22Rv1 (cell line): ENCODE measurements at regions not wholly inside any gene's neighbourhood (a gene's known extent, or its start where the extent isn't known, plus 50 kb on each side); places are given as distances from the start of the nearest gene placed in this dataset.

Source experiments
- H3K27ac ChIP-seq: fragments of 450-650 bp; 2 replicates; pipeline ENCODE4 v1.5.1; 2017
- ZFX ChIP-seq: fragments of 450-650 bp; IDR thresholded peaks from 2 replicates; pipeline ENCODE4 v1.6.1; 2017; ENCODE audit warnings: antibody characterized with exemption, borderline replicate concordance
- TF ChIP-seq, protein P1 (sequence below): fragments of 450-650 bp; IDR thresholded peaks from 2 replicates; pipeline ENCODE4 v1.5.1; 2017; ENCODE audit warnings: mild to moderate bottlenecking

DNA sequence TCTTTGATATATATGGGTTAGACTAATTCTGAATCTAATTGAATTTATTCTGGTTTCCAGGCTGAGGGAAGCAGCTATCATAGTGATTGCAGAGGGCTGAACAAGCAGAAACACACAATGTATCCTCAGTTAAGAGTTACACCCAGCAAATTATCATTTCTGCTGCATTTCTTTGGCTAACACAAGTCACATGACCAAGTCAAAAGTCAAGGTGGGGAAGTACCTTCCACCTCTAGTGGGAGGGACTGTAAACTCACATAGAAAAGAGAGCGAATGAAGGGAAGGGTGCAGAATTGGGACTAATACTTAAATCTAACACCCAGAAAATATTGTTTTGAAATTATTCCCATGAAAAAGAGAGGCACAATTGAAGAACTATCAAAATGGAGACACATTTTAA is 719.7 kb upstream of the MMS22L start:
- TF ChIP-seq, protein P1, sequence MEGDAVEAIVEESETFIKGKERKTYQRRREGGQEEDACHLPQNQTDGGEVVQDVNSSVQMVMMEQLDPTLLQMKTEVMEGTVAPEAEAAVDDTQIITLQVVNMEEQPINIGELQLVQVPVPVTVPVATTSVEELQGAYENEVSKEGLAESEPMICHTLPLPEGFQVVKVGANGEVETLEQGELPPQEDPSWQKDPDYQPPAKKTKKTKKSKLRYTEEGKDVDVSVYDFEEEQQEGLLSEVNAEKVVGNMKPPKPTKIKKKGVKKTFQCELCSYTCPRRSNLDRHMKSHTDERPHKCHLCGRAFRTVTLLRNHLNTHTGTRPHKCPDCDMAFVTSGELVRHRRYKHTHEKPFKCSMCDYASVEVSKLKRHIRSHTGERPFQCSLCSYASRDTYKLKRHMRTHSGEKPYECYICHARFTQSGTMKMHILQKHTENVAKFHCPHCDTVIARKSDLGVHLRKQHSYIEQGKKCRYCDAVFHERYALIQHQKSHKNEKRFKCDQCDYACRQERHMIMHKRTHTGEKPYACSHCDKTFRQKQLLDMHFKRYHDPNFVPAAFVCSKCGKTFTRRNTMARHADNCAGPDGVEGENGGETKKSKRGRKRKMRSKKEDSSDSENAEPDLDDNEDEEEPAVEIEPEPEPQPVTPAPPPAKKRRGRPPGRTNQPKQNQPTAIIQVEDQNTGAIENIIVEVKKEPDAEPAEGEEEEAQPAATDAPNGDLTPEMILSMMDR, result no peak
- no peak for TF ChIP-seq ZFX
- no peak overlapping the region for H3K27ac ChIP-seq

DNA sequence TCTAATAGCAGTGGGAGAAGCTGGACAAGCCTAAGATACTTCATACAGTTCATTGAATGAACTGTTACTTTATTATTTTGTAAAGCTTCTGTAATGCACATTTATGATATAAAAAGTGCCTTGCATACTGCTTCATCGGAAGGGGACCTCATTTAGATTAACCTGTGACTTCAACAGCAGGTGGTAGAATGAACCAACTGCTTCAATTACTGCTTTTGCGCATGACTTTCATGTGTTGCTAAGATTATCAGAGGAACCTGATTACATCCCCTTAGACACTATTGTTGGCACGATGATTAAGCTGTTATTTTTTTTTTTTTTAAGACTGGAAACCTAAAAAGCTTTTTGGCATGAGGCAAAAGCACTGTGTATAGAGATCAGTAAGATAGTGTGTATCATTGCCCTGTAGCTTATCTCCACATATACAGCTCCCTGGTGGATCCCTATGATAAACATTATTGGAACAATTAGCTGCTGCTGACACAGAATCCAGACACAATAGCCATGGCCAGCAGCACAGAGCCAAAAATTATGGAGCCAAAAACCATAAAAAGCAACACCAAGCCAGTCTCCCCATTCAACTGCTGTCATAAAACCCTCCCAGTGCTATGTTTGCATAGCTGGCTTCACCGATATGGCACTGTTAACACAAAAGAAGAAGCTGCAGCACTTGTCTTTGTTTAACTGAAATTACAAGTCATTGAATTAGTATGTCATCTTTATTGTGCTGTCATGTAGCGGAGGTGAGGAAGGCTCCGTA is 731.6 kb upstream of the MMS22L start:
- no peak for TF ChIP-seq ZFX
- TF ChIP-seq, protein P1, result no peak
- H3K27ac ChIP-seq, result no peak overlapping the region

DNA sequence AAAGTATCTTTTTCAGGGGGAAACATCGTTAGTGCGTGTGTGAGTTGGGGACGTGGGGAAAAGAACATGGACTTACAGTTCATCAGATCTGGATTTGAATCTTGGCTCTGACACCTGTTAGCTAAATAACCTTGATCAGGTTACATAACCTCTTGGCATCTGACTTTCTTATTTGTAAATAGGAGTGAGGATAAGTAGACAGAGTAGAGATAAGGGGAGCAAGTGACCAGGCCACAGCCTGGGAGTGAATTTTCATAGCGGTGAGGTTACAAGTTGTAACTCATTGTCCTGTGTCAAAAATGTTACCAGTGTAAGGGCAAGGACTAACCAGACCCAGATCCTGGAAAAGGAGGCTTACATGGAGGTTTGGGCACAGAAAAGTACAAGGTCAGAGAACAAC is 733.5 kb upstream of the MMS22L start:
- H3K27ac ChIP-seq, result no peak overlapping the region
- no peak for TF ChIP-seq ZFX
- TF ChIP-seq, protein P1, result no peak

DNA sequence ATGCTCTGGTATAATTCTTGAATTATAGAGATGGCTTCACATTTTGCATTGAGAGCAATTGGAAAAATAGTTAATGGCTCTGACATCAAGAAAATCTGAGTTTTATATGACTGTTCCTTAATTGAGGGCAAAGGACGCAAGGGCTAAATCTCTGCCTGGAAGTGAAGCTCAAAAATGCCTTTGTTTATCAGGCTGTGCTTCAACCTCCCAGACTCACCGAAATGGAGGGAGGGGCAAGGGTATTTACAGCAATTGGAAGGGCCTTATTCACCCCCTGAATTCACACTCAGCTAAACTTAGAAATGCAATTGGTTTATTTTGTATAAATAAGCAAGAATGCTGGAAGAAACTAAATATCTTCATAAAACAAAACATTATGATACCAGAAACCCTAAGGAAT is 737.2 kb upstream of the MMS22L start:
- TF ChIP-seq, protein P1, result no peak
- no peak for TF ChIP-seq ZFX
- H3K27ac ChIP-seq, result no peak overlapping the region

DNA sequence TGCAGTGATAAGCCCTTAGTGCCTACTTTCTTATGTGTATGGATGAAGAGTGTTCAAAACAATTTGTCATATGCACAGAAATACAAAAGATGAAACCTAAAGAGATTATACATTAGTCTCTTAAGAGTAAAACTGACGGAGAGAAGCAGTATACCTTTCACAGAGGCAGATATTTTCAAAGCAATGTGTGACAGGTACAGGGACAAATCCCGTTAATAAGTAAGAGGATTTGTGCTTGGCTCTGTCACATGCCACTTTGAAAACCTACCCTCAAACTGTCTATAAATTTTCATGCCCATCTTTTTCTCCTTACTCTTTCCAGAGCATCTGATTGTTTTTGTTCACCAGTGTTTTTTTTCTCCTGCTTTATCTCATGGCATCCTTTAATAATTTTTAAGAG is 741.3 kb upstream of the MMS22L start:
- no peak for TF ChIP-seq ZFX
- TF ChIP-seq, protein P1, result no peak

DNA sequence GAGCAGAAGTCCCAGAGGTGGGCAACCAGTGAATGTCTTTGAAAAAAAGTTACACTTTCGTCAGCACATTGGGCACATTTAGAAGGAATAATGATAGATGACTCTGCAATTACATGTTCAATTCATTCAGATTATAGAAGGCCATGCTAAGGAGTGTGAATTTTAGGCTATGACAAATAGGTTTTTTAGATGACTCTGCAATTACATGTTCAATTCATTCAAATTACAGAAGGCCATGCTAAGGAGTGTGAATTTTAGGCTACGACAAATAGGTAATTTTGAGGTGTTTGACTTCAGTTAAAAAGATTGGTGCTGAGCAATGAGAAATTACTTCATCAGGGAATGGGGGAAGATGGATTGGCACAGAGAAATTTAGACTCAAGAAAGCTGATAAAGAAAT is 744.9 kb upstream of the MMS22L start:
- no peak for TF ChIP-seq ZFX
- TF ChIP-seq, protein P1, result no peak
- H3K27ac ChIP-seq, result no peak overlapping the region

More for the DNA sequence above, 741.3 kb upstream of the MMS22L start:
- H3K27ac ChIP-seq, result no peak overlapping the region

DNA sequence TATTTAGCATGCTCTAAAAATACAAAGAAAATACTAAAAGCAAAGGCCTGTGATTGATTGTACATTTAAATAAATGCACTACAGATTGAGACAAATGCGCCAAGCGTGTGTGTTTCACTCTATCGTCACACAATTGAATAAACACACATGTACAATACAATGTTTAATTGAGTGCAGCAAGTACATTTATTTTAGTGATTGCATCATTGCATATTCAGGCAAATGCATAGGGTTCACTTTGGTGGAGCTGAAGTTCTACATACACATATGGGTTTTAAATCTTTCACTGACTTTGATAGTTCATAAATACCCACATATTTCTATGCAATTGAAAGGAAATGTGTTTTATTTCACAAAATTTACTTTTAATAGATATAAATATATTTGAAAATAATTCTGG is 750.6 kb upstream of the MMS22L start:
- TF ChIP-seq, protein P1, result no peak
- no peak for TF ChIP-seq ZFX

More for the DNA sequence above, 750.6 kb upstream of the MMS22L start:
- H3K27ac ChIP-seq, result no peak overlapping the region
